GM23338 (cell line): ENCODE measurements at regions not wholly inside any gene's neighbourhood (a gene's known extent, or its start where the extent isn't known, plus 50 kb on each side); places are given as distances from the start of the nearest gene placed in this dataset.

Source experiments
- ATAC-seq: fragments of 200-7000 bp; cut with Tn5 transposase; 3 replicates; pipeline ENCODE4 v1.9.1; 2020
- DNase-seq: peaks from one replicate; pipeline ENCODE4 v3.0.0-alpha.2; 2015; ENCODE audit warnings: low spot score
- H2AFZ ChIP-seq: fragments of 200-600 bp; sonication (generic); 2 replicates; pipeline ENCODE4 v1.8.0; 2016; ENCODE audit warnings: antibody characterized with exemption, mild to moderate bottlenecking, moderate library complexity
- H3F3A ChIP-seq: fragments of 200-600 bp; sonication (generic); replicated peaks from 2 replicates; pipeline ENCODE4 v1.8.0; 2017; ENCODE audit warnings: antibody characterized with exemption, mixed run types, low read depth
- H3K27ac ChIP-seq: fragments of 200-600 bp; sonication (generic); 2 replicates; pipeline ENCODE4 v1.6.1; 2016; ENCODE audit warnings: low read depth
- H3K27me3 ChIP-seq: fragments of 200-600 bp; sonication (generic); 2 replicates; pipeline ENCODE4 v1.8.0; 2016; ENCODE audit warnings: mild to moderate bottlenecking, mixed run types, moderate library complexity; ENCODE audit not compliant: insufficient read depth
- H3K36me3 ChIP-seq: fragments of 200-600 bp; sonication (generic); 2 replicates; pipeline ENCODE4 v1.8.0; 2016; ENCODE audit warnings: mild to moderate bottlenecking; ENCODE audit not compliant: insufficient read depth
- H3K4me1 ChIP-seq: fragments of 200-600 bp; sonication (generic); 2 replicates; pipeline ENCODE4 v1.8.0; 2016; ENCODE audit warnings: mild to moderate bottlenecking, moderate library complexity; ENCODE audit not compliant: insufficient read depth
- H3K4me2 ChIP-seq: fragments of 200-600 bp; sonication (generic); 2 replicates; pipeline ENCODE4 v1.7.1; 2017; ENCODE audit warnings: mixed run types
- H3K4me3 ChIP-seq: fragments of 200-600 bp; sonication (generic); 2 replicates; pipeline ENCODE4 v1.6.1; 2016; ENCODE audit warnings: mixed run types
- H3K79me2 ChIP-seq: fragments of 200-600 bp; sonication (generic); replicated peaks from 2 replicates; pipeline ENCODE4 v1.8.0; 2017; ENCODE audit warnings: mild to moderate bottlenecking; ENCODE audit not compliant: insufficient read depth
- H3K9me2 ChIP-seq: fragments of 200-600 bp; sonication (generic); 2 replicates; pipeline ENCODE4 v1.8.0; 2017; ENCODE audit not compliant: insufficient read depth
- H4K20me1 ChIP-seq: fragments of 200-600 bp; sonication (generic); replicated peaks from 2 replicates; pipeline ENCODE4 v1.8.0; 2017; ENCODE audit warnings: mild to moderate bottlenecking; ENCODE audit not compliant: insufficient read depth
- H3K27ac Mint-ChIP-seq: 2 replicates; pipeline ENCODE4 v1.8.0; 2020; ENCODE audit warnings: inconsistent platforms, mild to moderate bottlenecking, moderate library complexity, mixed read lengths
- H3K27me3 Mint-ChIP-seq: 3 replicates; pipeline ENCODE4 v1.8.0; 2022; ENCODE audit warnings: low read depth, mild to moderate bottlenecking, moderate library complexity, mixed read lengths, inconsistent platforms; ENCODE audit not compliant: insufficient read depth, poor library complexity
- H3K36me3 Mint-ChIP-seq: 3 replicates; pipeline ENCODE4 v1.8.0; 2021; ENCODE audit warnings: low read depth, mild to moderate bottlenecking, inconsistent platforms, moderate library complexity, mixed read lengths
- H3K4me1 Mint-ChIP-seq: 3 replicates; pipeline ENCODE4 v1.8.0; 2020; ENCODE audit warnings: mild to moderate bottlenecking, inconsistent platforms, mixed read lengths
- H3K4me3 Mint-ChIP-seq: 3 replicates; pipeline ENCODE4 v1.8.0; 2021; ENCODE audit warnings: moderate library complexity, mild to moderate bottlenecking, inconsistent platforms, mixed read lengths
- H3K9me3 Mint-ChIP-seq: 3 replicates; pipeline ENCODE4 v1.8.0; 2020; ENCODE audit warnings: moderate library complexity, mild to moderate bottlenecking, inconsistent platforms, mixed read lengths
- CREB1 ChIP-seq: fragments of 250-450 bp; sonication (Bioruptor Pico); IDR thresholded peaks from 2 replicates; pipeline ENCODE4 v1.5.0; 2020; ENCODE audit warnings: low read depth, mild to moderate bottlenecking, moderate library complexity
- CTCF ChIP-seq, 2 experiments: fragments of 200-600 bp in 1 of 2; sonication (generic) in 1 of 2; conservative IDR thresholded peaks; 2 replicates each; pipeline versions ENCODE4 v1.5.1 to v1.6.1; 2016 to 2017; ENCODE audit warnings: antibody characterized with exemption in 2 of 2, low read depth in 2 of 2, mild to moderate bottlenecking in 2 of 2, moderate library complexity in 1 of 2
- ETS1 ChIP-seq: IDR thresholded peaks from 2 replicates; pipeline ENCODE4 v1.6.1; 2016; ENCODE audit warnings: antibody characterized with exemption
- EZH2 ChIP-seq: fragments of 200-600 bp; sonication (generic); IDR thresholded peaks from one replicate; pipeline ENCODE4 v1.8.0; 2017; ENCODE audit warnings: antibody characterized with exemption, mild to moderate bottlenecking, low read depth; ENCODE audit not compliant: unreplicated experiment
- EZH2phosphoT487 ChIP-seq: fragments of 200-600 bp; sonication (generic); IDR thresholded peaks from one replicate; pipeline ENCODE4 v1.8.1; 2018; ENCODE audit warnings: antibody characterized with exemption; ENCODE audit not compliant: unreplicated experiment
- JUNB ChIP-seq: IDR thresholded peaks from one replicate; pipeline ENCODE4 v1.6.1; 2016; ENCODE audit warnings: antibody characterized with exemption; ENCODE audit not compliant: unreplicated experiment
- NANOG ChIP-seq: IDR thresholded peaks from 2 replicates; pipeline ENCODE4 v1.6.1; 2016; ENCODE audit warnings: antibody characterized with exemption, borderline replicate concordance
- POLR2AphosphoS5 ChIP-seq: IDR thresholded peaks from 2 replicates; pipeline ENCODE4 v1.6.1; 2016; ENCODE audit warnings: antibody characterized with exemption, low read depth
- REST ChIP-seq: IDR thresholded peaks from one replicate; pipeline ENCODE4 v1.6.1; 2018; ENCODE audit warnings: antibody characterized with exemption; ENCODE audit not compliant: unreplicated experiment
- STAT1 ChIP-seq: IDR thresholded peaks from one replicate; pipeline ENCODE4 v1.6.1; 2016; ENCODE audit warnings: antibody characterized with exemption; ENCODE audit not compliant: unreplicated experiment
- ZNF114 ChIP-seq: fragments of 250-450 bp; sonication (Bioruptor Pico); IDR thresholded peaks from 2 replicates; pipeline ENCODE4 v1.5.0; 2020; ENCODE audit warnings: mild to moderate bottlenecking, moderate library complexity
- ZNF331 ChIP-seq: fragments of 250-450 bp; sonication (Bioruptor Pico); IDR thresholded peaks from 2 replicates; pipeline ENCODE4 v1.5.0; 2020; ENCODE audit warnings: low read depth, mild to moderate bottlenecking, moderate library complexity
- ZNF462 ChIP-seq: fragments of 250-450 bp; sonication (Bioruptor Pico); IDR thresholded peaks from 2 replicates; pipeline ENCODE4 v1.5.0; 2020; ENCODE audit warnings: mild to moderate bottlenecking, moderate library complexity

GRCh38 chr15:36430726-36431265, 148.6 kb upstream of the CDIN1 start:
- ATAC-seq (no peak), DNase-seq (no peak)
- Histone ChIP-seq H3F3A (no peaks in the 10 kb centered on the region), H3K27me3 (no peaks in the 10 kb centered on the region), H3K4me1 (no peaks in the 10 kb centered on the region), H3K4me3 (no peak overlapping the region), H4K20me1 (no peaks in the 10 kb centered on the region), H3K79me2 (no peaks in the 10 kb centered on the region), H3K36me3 (no peaks in the 10 kb centered on the region), H3K4me2 (no peak overlapping the region), H3K27ac (no peak overlapping the region), H2AFZ (no peak overlapping the region), H3K9me2 (no peaks in the 10 kb centered on the region)
- peaks cover 15% of the 10 kb centered on the region; the same call in 2 of the 3 replicates for H3K4me1 Mint-ChIP-seq
- TF ChIP-seq REST = no peak
- no peak for TF ChIP-seq STAT1
- no peak for TF ChIP-seq ZNF331 (CRISPR knock-in tag)
- TF ChIP-seq ETS1 = no peak
- no peak for TF ChIP-seq EZH2
- TF ChIP-seq NANOG = no peak
- TF ChIP-seq ZNF114 (CRISPR knock-in tag) = no peak
- TF ChIP-seq CREB1 (CRISPR knock-in tag) = no peak
- no peak for TF ChIP-seq EZH2phosphoT487
- TF ChIP-seq POLR2AphosphoS5 = no peak
- TF ChIP-seq ZNF462 (CRISPR knock-in tag) = no peak
- TF ChIP-seq CTCF (conservative IDR thresholded peaks at IDR 0.05; ENCODE audit: low read depth in 2 of 2) = no peak
- no peak for TF ChIP-seq JUNB
- H3K36me3 Mint-ChIP-seq = no peaks in the 10 kb centered on the region
- no peaks in the 10 kb centered on the region for H3K27me3 Mint-ChIP-seq
- H3K27ac Mint-ChIP-seq = no peak overlapping the region
- H3K9me3 Mint-ChIP-seq = no peaks in the 10 kb centered on the region
- no peak overlapping the region for H3K4me3 Mint-ChIP-seq
